CD4-positive, alpha-beta T cell (primary cell): ENCODE measurements at regions not wholly inside any gene's neighbourhood (a gene's known extent, or its start where the extent isn't known, plus 50 kb on each side); places are given as distances from the start of the nearest gene placed in this dataset.

Source experiments
- ATAC-seq: fragments of 200-7000 bp; cut with Tn5 transposase; one replicate; pipeline ENCODE4 v1.10.0; 2022; ENCODE audit warnings: mild to moderate bottlenecking; ENCODE audit not compliant: poor library complexity
- CTCF ChIA-PET: fragments of 350-600 bp; sonication (Branson Sonifier 250); formaldehyde crosslinking; loops from one replicate; lab custom pipeline; 2021; ENCODE audit warnings: antibody characterized with exemption, inconsistent platforms; lab: Charles Lee
- POLR2A ChIA-PET: fragments of 350-600 bp; sonication (Branson Sonifier 250); formaldehyde crosslinking; loops from one replicate; lab custom pipeline; 2021; ENCODE audit warnings: antibody characterized with exemption, inconsistent platforms; lab: Charles Lee
- DNase-seq, 14 experiments: peaks; one replicate each; pipeline ENCODE4 v3.0.0-alpha.2; 2013 to 2020; ENCODE audit warnings: mixed read lengths in 2 of 14
- H3K27ac ChIP-seq, 2 donors: one replicate each; pipeline versions ENCODE4 v1.5.1 to v1.7.0; 2013; ENCODE audit warnings: low read length in 2 of 2, low read depth in 1 of 2, mild to moderate bottlenecking in 1 of 2
- H3K27me3 ChIP-seq, 2 experiments: 1 replicate in 1 of 2; 2 replicates in 1 of 2; pipeline versions ENCODE4 v1.6.1 to v1.7.0; 2013; ENCODE audit warnings: low read length in 2 of 2, control low read depth in 1 of 2, mild to moderate bottlenecking in 1 of 2, moderate library complexity in 1 of 2; ENCODE audit not compliant: insufficient read depth in 2 of 2, control insufficient read depth in 1 of 2
- H3K36me3 ChIP-seq: one replicate; pipeline ENCODE4 v1.6.1; 2013; ENCODE audit warnings: low read length, control low read depth; ENCODE audit not compliant: insufficient read depth
- H3K4me1 ChIP-seq: one replicate; pipeline ENCODE4 v1.6.1; 2013; ENCODE audit warnings: low read length, control low read depth; ENCODE audit not compliant: insufficient read depth
- H3K4me3 ChIP-seq: one replicate; pipeline ENCODE4 v1.5.1; 2013; ENCODE audit warnings: mild to moderate bottlenecking, low read length, moderate library complexity
- H3K9me3 ChIP-seq, 2 experiments: 1 replicate in 1 of 2; 2 replicates in 1 of 2; pipeline versions ENCODE4 v1.6.1 to v1.7.0; 2013; ENCODE audit warnings: low read length in 2 of 2, mild to moderate bottlenecking in 2 of 2, control low read depth in 1 of 2, moderate library complexity in 1 of 2; ENCODE audit not compliant: control insufficient read depth in 1 of 2, insufficient read depth in 1 of 2
- H3K27ac Mint-ChIP-seq: one replicate; pipeline ENCODE4 v1.8.0; 2020; ENCODE audit warnings: mixed read lengths
- H3K27me3 Mint-ChIP-seq: one replicate; pipeline ENCODE4 v1.8.0; 2021; ENCODE audit warnings: mixed read lengths
- H3K36me3 Mint-ChIP-seq: one replicate; pipeline ENCODE4 v1.8.0; 2021; ENCODE audit warnings: low read depth, mixed read lengths
- H3K4me1 Mint-ChIP-seq: one replicate; pipeline ENCODE4 v1.8.0; 2021; ENCODE audit warnings: low read depth, mixed read lengths
- H3K4me3 Mint-ChIP-seq: one replicate; pipeline ENCODE4 v1.8.0; 2020; ENCODE audit warnings: mild to moderate bottlenecking, mixed read lengths
- H3K9me3 Mint-ChIP-seq: one replicate; pipeline ENCODE4 v1.8.0; 2020; ENCODE audit warnings: mixed read lengths
- intact Hi-C, 2 experiments: fragments of 100-400 bp; cut with DNase I in 1 of 2; cut with micrococcal nuclease in 1 of 2; formaldehyde crosslinking; loops; one replicate each; pipeline versions ENCODE4 v1.15.1 to v1.9.0; 2023 to 2025; cut with DNase I, micrococcal nuclease
- TF ChIP-seq, protein P1 (sequence below): fragments of 200-600 bp; IDR thresholded peaks from one replicate; pipeline ENCODE4 v1.8.0; 2022; ENCODE audit warnings: antibody characterized with exemption, mild to moderate bottlenecking

DNA sequence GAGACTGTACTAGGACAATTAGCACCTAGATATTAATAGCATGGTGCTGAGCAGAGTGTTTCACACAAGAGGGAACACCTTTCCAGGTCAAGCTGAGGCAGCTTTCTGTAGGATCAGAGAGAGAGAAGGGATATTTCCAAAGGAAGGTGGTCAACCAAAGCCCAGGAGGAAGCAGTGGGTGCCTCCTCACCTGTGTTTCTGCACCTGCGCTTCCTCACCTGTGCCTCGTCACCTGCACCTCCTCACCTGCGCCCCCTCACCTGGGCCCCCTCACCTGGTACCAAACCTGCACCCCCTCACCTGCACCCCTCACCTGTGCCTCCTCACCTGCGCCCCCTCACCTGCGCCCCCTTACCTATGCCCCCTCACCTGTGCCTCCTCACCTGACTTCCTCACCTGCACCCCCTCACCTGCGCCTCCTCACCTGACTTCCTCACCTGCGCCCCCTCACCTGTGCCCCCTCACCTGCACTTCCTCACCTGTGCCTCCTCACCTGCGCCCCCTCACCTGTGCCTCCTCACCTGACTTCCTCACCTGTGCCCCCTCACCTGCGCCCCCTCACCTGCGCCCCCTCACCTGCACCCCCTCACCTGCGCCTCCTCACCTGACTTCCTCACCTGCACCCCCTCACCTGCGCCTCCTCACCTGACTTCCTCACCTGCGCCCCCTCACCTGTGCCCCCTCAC, 67.9 kb downstream of the TTLL2 start:
- no peaks in the 10 kb centered on the region for H3K4me1 Mint-ChIP-seq
- Histone ChIP-seq H3K4me1 (no peaks in the 10 kb centered on the region), H3K36me3 (no peaks in the 10 kb centered on the region), H3K27me3 (no peaks in the 10 kb centered on the region), H3K27ac (no peak overlapping the region), H3K9me3 (no peaks in the 10 kb centered on the region), H3K4me3 (no peak overlapping the region)
- no peak overlapping the region for H3K27ac Mint-ChIP-seq
- H3K27me3 Mint-ChIP-seq, result no peaks in the 10 kb centered on the region
- no peak overlapping the region for H3K4me3 Mint-ChIP-seq
- no peaks in the 10 kb centered on the region for H3K36me3 Mint-ChIP-seq
- intact Hi-C loops, result no loop called here
- ATAC-seq (no peak), DNase-seq (no peak)
- TF ChIP-seq, protein P1, sequence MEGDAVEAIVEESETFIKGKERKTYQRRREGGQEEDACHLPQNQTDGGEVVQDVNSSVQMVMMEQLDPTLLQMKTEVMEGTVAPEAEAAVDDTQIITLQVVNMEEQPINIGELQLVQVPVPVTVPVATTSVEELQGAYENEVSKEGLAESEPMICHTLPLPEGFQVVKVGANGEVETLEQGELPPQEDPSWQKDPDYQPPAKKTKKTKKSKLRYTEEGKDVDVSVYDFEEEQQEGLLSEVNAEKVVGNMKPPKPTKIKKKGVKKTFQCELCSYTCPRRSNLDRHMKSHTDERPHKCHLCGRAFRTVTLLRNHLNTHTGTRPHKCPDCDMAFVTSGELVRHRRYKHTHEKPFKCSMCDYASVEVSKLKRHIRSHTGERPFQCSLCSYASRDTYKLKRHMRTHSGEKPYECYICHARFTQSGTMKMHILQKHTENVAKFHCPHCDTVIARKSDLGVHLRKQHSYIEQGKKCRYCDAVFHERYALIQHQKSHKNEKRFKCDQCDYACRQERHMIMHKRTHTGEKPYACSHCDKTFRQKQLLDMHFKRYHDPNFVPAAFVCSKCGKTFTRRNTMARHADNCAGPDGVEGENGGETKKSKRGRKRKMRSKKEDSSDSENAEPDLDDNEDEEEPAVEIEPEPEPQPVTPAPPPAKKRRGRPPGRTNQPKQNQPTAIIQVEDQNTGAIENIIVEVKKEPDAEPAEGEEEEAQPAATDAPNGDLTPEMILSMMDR, result no peak
- ChIA-PET POLR2A (no interaction called here), CTCF (no interaction called here)
- H3K9me3 Mint-ChIP-seq, result no peaks in the 10 kb centered on the region

DNA sequence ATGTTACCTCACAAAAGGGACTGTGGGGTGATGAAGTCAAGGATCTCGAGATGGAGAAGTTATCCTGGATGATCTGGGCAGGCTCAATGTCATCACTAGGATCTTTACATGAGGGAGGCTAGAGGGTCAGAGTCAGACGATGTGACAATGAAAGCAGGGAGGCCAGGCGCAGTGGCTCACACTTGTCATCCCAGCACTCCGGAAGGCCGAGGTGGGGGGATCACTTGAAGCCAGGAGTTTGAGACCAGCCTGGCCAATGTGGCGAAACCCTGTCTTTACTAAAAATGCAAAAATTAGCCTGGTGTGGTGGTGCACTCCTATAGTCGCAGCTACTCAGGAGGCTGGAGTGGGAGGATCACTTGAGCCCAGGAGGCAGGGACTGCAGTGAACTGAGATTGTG, 68.8 kb downstream of the TTLL2 start:
- H3K27me3 Mint-ChIP-seq, result no peaks in the 10 kb centered on the region

DNA sequence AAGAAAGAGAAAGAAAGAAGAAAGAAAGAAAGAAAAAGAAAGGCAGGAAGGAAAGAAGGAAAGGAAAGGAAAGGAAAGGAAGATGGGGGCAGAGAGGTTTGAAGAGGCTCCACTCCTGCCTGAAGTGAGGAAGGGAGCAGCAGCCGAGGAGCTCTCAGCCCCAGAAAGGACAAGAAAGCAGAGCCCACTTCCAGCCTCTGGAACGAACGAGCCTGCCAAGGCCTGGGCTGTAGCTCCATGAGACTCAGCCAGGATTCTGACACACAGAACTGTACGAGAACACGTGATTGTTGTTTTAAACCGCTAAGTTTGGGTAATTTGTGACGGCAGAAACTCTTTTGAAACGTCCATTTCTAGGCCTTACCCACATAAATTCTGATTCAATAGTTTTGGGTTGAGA, 69.5 kb downstream of the TTLL2 start:
- TF ChIP-seq, protein P1, result no peak
- H3K27ac Mint-ChIP-seq, result no peak overlapping the region
- no peaks in the 10 kb centered on the region for H3K36me3 ChIP-seq
- H3K4me1 Mint-ChIP-seq, result no peaks in the 10 kb centered on the region
- POLR2A ChIA-PET, result no interaction called here
- no peak overlapping the region for H3K27ac ChIP-seq
- H3K9me3 Mint-ChIP-seq, result no peaks in the 10 kb centered on the region
- H3K27me3 Mint-ChIP-seq, result peaks cover 1% of the 10 kb centered on the region
- H3K4me1 ChIP-seq, result no peaks in the 10 kb centered on the region
- H3K4me3 Mint-ChIP-seq, result no peak overlapping the region
- CTCF ChIA-PET, result no interaction called here
- H3K4me3 ChIP-seq, result no peak overlapping the region
- H3K27me3 ChIP-seq, result no peaks in the 10 kb centered on the region
- H3K9me3 ChIP-seq, result no peaks in the 10 kb centered on the region
- ATAC-seq (no peak), DNase-seq (no peak)
- no peaks in the 10 kb centered on the region for H3K36me3 Mint-ChIP-seq
- intact Hi-C loops, result no loop called here

More for the DNA sequence above, 68.8 kb downstream of the TTLL2 start:
- no peaks in the 10 kb centered on the region for H3K9me3 ChIP-seq
- POLR2A ChIA-PET, result no interaction called here
- TF ChIP-seq, protein P1, result no peak
- ATAC-seq (no peak), DNase-seq (no peak)
- H3K4me1 Mint-ChIP-seq, result no peaks in the 10 kb centered on the region
- no peaks in the 10 kb centered on the region for H3K9me3 Mint-ChIP-seq
- no peak overlapping the region for H3K4me3 ChIP-seq
- H3K27ac ChIP-seq, result no peak overlapping the region
- no peak overlapping the region for H3K4me3 Mint-ChIP-seq
- no peaks in the 10 kb centered on the region for H3K36me3 Mint-ChIP-seq
- CTCF ChIA-PET, result no interaction called here
- no peaks in the 10 kb centered on the region for H3K36me3 ChIP-seq
- no peaks in the 10 kb centered on the region for H3K27me3 ChIP-seq
- no peaks in the 10 kb centered on the region for H3K4me1 ChIP-seq
- intact Hi-C loops, result no loop called here
- no peak overlapping the region for H3K27ac Mint-ChIP-seq
